ENCODE measurements at regions not wholly inside any gene's neighbourhood (a gene's known extent, or its start where the extent isn't known, plus 50 kb on each side); places are given as distances from the start of the nearest gene placed in this dataset.
"Not testable (repeated sequence)": the region's sequence is repeated elsewhere in the genome, so short reads cannot be mapped to it uniquely, and the experiment has no call there.

DNA sequence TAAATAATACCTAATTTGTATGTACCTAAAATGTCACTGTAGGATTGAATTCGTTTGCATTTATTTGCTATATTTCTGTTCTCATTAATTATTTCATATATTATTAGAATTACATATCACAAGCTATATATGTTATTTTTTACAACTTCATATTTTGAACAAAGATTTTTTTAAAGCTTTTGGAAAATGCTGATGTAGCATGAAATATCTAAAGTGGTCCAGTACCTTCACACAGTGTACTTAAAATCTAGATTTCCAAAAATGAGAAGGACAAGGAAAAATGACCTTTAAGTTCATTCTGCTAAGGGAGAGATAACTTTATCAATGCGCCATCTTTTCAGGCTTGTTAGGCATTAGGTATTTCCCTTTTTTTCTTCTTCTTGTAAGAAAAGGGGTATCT, 71.8 kb downstream of the LARP7 start:
- intact Hi-C loops (cut with micrococcal nuclease), result no loop called here
- H3K9me3 Mint-ChIP-seq, result no peaks in the 10 kb centered on the region
- H3K4me3 Mint-ChIP-seq, result no peak overlapping the region
- peaks cover 49% of the 10 kb centered on the region for H3K27me3 Mint-ChIP-seq (ENCODE audit: insufficient read depth)
- no peak for DNase-seq (ENCODE audit: low spot score)
- H3K4me1 Mint-ChIP-seq (ENCODE audit: low read depth), result peaks cover 23% of the 10 kb centered on the region
- H3K27ac Mint-ChIP-seq, result no peak overlapping the region
- H3K36me3 Mint-ChIP-seq (ENCODE audit: low read depth), result peaks cover 3% of the 10 kb centered on the region

DNA sequence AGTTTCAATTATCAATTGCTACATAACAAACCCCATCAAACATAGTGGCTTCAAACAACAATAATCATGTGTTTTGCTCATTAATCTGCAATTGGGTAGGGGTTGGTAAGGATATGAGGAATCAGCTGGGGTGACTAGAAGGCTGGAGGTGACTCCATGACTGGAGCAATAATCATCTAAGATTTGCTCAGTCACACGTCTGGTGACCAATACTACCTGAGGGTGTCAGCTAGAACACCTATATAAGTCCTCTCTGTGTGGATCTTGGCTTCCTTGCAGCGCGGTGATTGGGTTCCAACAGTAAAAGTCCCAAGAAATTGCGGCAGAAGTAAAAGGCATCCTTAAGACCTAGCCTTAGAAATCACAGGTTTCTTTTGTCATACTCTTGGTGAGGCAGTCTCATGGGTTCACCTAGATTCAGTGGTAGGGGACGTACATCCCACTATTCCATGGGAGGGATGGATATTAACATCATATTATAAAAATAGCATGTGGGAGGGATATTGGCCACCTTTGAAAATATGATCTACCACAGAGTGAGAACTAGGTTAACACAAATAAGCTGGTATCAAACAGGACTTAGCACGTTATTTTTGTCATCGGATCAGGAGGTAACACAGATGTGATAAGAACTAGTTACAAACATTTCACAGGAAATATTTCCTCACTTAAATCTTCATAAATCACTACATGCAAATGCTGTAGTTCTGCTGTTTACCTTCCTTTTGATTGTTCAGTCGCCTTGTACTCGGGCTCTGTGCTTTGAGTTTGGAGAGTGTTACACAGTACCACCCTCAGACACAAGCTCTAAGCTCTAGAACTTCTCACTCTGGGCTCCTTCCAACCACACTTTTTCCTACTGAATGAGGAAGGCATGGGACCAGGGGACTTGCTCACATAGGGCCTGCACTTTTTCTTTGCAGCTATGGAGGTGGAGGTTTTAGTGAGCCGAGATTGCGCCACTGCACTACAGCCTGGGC, 78.3 kb downstream of the LARP7 start:
- intact Hi-C loops (cut with micrococcal nuclease), result no loop called here
- no peak for DNase-seq (ENCODE audit: low spot score)

DNA sequence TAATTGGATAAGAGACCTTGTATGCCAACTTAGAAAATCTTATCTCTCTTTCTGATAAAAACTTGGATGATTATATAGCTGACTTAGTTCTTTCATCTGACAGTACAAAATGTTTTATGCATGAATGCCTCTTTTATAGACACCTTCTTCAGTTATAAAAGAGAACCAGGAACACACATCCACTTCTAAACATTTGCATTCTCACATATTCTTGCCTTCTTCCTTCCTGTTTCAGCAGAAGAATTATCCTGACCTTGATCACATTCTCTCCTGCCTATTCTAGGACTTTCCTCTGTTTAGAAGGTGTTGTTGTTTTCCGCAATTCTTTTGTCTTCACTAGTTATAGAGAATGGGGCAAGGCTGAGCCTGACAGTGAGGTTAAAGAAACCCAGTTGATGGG, 80.9 kb downstream of the LARP7 start:
- no peaks in the 10 kb centered on the region for H3K4me1 Mint-ChIP-seq (ENCODE audit: low read depth)
- no peaks in the 10 kb centered on the region for H3K9me3 Mint-ChIP-seq
- no peaks in the 10 kb centered on the region for H3K36me3 Mint-ChIP-seq (ENCODE audit: low read depth)
- H3K4me3 Mint-ChIP-seq, result no peak overlapping the region
- intact Hi-C loops (cut with micrococcal nuclease), result no loop called here
- H3K27me3 Mint-ChIP-seq (ENCODE audit: insufficient read depth), result peaks cover 21% of the 10 kb centered on the region
- DNase-seq (ENCODE audit: low spot score), result no peak
- H3K27ac Mint-ChIP-seq, result no peak overlapping the region

More for the DNA sequence above, 78.3 kb downstream of the LARP7 start:
- Mint-ChIP-seq H3K4me3 (no peak overlapping the region), H3K9me3 (no peaks in the 10 kb centered on the region), H3K36me3 (ENCODE audit: low read depth) (no peaks in the 10 kb centered on the region), H3K27ac (no peak overlapping the region), H3K4me1 (ENCODE audit: low read depth) (no peaks in the 10 kb centered on the region), H3K27me3 (ENCODE audit: insufficient read depth) (peaks cover 15% of the 10 kb centered on the region)

DNA sequence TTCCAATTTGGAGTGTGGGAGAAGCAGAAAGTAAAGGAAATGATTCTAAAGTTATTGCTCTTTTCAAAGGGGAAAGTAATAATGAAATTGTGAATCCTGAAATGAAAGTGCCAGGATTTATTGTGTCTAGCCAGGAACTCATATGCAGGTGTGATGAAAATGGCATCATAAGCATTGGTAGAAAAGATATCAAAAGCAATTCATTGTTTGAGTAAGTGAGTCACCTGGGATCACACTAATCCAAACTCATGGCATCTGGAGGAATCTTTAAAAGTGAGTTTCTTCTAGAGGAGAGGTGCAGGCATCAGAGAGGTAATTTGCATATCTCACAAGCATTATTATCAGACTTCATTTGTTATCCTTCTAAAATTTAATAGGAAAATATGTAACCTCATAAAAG, 84.7 kb downstream of the LARP7 start:
- no peak for DNase-seq (ENCODE audit: low spot score)
- no peaks in the 10 kb centered on the region for H3K36me3 Mint-ChIP-seq (ENCODE audit: low read depth)
- no peaks in the 10 kb centered on the region for H3K4me1 Mint-ChIP-seq (ENCODE audit: low read depth)
- H3K27me3 Mint-ChIP-seq (ENCODE audit: insufficient read depth), result peaks cover 15% of the 10 kb centered on the region
- H3K4me3 Mint-ChIP-seq, result no peak overlapping the region
- H3K9me3 Mint-ChIP-seq, result no peaks in the 10 kb centered on the region
- intact Hi-C loops (cut with micrococcal nuclease), result no loop called here
- no peak overlapping the region for H3K27ac Mint-ChIP-seq

DNA sequence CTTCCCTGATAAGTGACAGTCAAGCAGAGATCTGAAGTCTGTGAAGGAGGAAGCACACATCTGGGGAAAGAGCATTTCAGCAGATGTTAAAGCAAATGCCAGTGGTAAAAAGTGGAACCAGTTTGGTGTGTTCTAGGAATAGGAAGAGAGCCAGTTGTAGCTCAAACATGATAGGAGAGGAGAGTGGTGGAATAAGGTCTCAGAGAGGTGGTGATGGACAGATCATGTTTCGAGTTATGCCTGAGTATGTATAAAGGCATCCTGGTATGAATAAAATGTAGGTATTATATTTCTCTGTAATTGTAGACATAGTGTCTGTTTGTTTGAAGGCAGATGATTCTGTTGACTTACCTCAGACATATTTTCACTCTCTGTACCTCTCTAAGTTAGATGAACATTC, 89.1 kb downstream of the LARP7 start:
- H3K4me3 Mint-ChIP-seq, result no peak overlapping the region
- H3K4me1 Mint-ChIP-seq (ENCODE audit: low read depth), result no peaks in the 10 kb centered on the region
- H3K9me3 Mint-ChIP-seq, result no peaks in the 10 kb centered on the region
- intact Hi-C loops (cut with micrococcal nuclease), result no loop called here
- H3K36me3 Mint-ChIP-seq (ENCODE audit: low read depth), result peaks cover 1% of the 10 kb centered on the region
- H3K27me3 Mint-ChIP-seq (ENCODE audit: insufficient read depth), result peaks cover 3% of the 10 kb centered on the region
- H3K27ac Mint-ChIP-seq, result no peak overlapping the region
- no peak for DNase-seq (ENCODE audit: low spot score)

DNA sequence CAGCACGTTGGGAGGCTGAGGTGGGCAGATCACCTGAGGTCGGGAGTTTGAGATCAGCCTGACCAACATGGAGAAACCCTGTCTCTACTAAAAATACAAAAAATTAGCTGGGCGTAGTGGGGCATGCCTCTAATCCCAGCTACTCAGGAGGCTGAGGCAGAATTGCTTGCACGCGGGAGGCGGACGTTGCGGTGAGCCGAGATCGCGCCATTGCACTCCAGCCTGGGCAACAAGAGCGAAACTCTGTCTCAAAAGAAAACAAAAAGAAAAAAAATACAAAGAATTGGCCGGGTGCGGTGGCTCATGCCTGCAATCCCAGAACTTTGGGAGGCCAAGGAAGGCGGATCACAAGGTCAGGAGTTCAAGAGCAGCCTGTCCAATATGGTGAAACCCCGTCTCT, 90.8 kb downstream of the LARP7 start:
- H3K36me3 Mint-ChIP-seq (ENCODE audit: low read depth); H3K9me3 Mint-ChIP-seq; H3K4me1 Mint-ChIP-seq (ENCODE audit: low read depth); DNase-seq (ENCODE audit: low spot score); H3K4me3 Mint-ChIP-seq; intact Hi-C loops (cut with micrococcal nuclease); H3K27me3 Mint-ChIP-seq (ENCODE audit: insufficient read depth); H3K27ac Mint-ChIP-seq: not testable (repeated sequence)

DNA sequence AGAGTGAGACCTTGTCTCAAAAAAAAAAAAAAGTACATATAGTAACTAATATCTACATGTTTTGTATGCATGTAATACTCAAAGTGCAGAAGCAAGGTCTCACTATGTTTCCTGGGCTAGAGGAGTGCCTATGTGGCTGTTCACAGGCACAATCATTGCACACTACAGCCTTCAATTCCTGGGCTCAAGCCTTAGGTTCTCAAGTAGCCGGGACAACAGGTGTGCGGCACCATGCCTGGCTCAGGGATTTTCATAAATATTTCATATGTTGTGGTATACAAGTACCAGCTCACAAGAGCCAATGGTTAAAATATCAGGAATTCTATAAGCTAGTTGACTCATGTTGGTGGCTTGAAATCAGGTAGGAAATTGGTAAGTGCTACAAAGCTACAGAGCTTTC, 94.8 kb downstream of the LARP7 start:
- Mint-ChIP-seq H3K4me3 (no peak overlapping the region), H3K27ac (no peak overlapping the region), H3K4me1 (ENCODE audit: low read depth) (peaks cover 13% of the 10 kb centered on the region), H3K9me3 (no peaks in the 10 kb centered on the region), H3K36me3 (ENCODE audit: low read depth) (peaks cover 1% of the 10 kb centered on the region), H3K27me3 (ENCODE audit: insufficient read depth) (no peaks in the 10 kb centered on the region)
- DNase-seq (ENCODE audit: low spot score), result no peak
- intact Hi-C loops (cut with micrococcal nuclease), result no loop called here

DNA sequence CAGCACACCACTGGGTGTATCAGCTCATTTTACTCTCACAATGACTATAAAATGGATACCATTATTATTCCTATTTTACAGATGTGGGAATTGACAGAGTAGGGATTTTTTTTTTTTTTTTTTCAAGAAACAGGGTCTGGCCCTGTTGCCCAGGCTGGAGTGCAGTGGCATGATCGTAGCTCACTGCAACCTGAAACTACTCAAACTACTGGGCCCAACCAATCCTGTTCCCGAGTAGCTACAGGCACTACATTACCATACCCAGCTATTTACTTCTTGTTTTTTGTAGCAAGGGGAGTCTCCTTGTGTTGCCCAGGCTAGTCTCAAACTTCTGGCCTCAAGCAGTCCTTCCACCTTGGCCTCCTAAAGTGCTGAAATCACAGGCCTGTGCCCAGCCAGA, 95.2 kb downstream of the LARP7 start:
- DNase-seq (ENCODE audit: low spot score), result no peak
- H3K4me1 Mint-ChIP-seq (ENCODE audit: low read depth), result peaks cover 18% of the 10 kb centered on the region
- no peaks in the 10 kb centered on the region for H3K9me3 Mint-ChIP-seq
- no peak overlapping the region for H3K27ac Mint-ChIP-seq
- intact Hi-C loops (cut with micrococcal nuclease), result no loop called here
- peaks cover 1% of the 10 kb centered on the region for H3K36me3 Mint-ChIP-seq (ENCODE audit: low read depth)
- no peak overlapping the region for H3K4me3 Mint-ChIP-seq
- H3K27me3 Mint-ChIP-seq (ENCODE audit: insufficient read depth), result no peaks in the 10 kb centered on the region

DNA sequence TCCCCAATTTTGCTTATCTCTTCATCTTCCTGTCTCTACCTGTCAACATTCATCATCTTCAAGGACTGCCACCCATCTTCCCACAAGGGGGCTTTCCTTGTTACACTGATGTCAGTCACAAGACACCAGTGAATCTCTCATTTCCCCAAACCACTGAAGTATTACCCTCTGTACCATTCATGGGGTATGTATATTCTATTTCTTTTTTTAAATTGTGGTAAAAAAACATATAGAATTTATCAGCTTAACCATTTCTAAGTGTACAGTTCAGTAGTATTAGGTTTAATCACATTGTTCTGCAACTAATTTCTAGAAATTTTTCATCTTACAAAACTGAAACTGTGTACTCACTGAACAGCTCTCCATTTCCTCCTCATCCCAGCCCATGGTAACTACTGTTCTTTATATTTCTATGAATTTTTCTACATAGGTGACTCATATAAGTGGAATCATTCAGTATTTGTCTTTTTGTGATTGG, 98.6 kb downstream of the LARP7 start:
- peaks cover 23% of the 10 kb centered on the region for H3K4me1 Mint-ChIP-seq (ENCODE audit: low read depth)
- no peak for DNase-seq (ENCODE audit: low spot score)
- H3K27me3 Mint-ChIP-seq (ENCODE audit: insufficient read depth), result no peaks in the 10 kb centered on the region
- H3K36me3 Mint-ChIP-seq (ENCODE audit: low read depth), result no peaks in the 10 kb centered on the region
- intact Hi-C loops (cut with micrococcal nuclease), result loop anchor here (1.0 to 5.0 kb wide), 3 partner anchors 29 to 448 kb away; partner anchors contain the start of genes LARP7 and TIFA
- peak overlapping the region; percentile 34 for H3K27ac Mint-ChIP-seq
- H3K4me3 Mint-ChIP-seq, result no peak overlapping the region
- H3K9me3 Mint-ChIP-seq, result no peaks in the 10 kb centered on the region

DNA sequence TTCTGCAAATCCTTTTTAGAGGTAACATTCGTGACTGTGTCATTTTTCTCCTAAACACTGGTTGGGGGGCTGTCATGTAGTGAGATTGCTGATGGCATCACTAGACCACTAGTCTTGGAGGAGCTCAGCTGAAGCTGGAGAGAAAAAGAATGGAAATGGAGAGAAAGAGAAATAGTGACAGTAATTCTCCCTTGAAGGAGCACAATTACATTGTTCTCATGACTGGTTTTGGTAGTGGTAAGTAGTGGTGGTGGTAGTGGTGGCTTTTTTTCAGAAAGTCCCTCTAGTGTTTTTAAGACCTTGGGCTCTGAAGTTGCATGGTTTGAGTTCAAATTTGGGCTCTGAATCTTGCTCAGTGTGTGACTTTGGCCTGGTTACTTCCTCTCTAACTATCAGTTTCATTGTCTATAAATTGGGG, 99.8 kb downstream of the LARP7 start:
- no peak for DNase-seq (ENCODE audit: low spot score)
- H3K27ac Mint-ChIP-seq, result peak overlapping the region; percentile 79
- intact Hi-C loops (cut with micrococcal nuclease), result loop anchor here (5.0 kb wide), 1 partner anchor 449 kb away; the partner anchor contains the start of gene TIFA
- H3K27me3 Mint-ChIP-seq (ENCODE audit: insufficient read depth), result no peaks in the 10 kb centered on the region
- H3K4me3 Mint-ChIP-seq, result no peak overlapping the region
- H3K9me3 Mint-ChIP-seq, result no peaks in the 10 kb centered on the region
- H3K36me3 Mint-ChIP-seq (ENCODE audit: low read depth), result no peaks in the 10 kb centered on the region
- H3K4me1 Mint-ChIP-seq (ENCODE audit: low read depth), result peaks cover 23% of the 10 kb centered on the region

DNA sequence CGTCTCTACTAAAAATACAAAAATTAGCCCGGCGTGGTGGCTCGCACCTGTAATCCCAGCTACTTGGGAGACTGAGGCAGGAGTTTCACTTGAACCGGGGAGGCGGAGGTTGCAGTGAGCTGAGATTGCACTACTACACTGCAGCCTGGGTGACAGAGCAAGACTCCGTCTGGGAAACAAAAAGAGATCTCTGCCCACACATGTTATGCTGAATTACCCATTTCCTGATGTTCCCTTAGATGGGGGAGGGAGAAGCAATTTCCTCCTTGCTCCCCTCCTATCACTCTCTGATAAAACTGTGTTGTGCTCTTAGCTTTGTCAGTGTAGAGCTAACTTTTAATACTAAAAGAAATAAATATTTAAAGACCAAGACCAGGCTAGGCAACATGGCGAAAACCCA, 102.5 kb downstream of the LARP7 start:
- H3K36me3 Mint-ChIP-seq (ENCODE audit: low read depth), result no peaks in the 10 kb centered on the region
- H3K9me3 Mint-ChIP-seq, result no peaks in the 10 kb centered on the region
- peaks cover 23% of the 10 kb centered on the region for H3K4me1 Mint-ChIP-seq (ENCODE audit: low read depth)
- H3K27me3 Mint-ChIP-seq (ENCODE audit: insufficient read depth), result peaks cover 2% of the 10 kb centered on the region
- intact Hi-C loops (cut with micrococcal nuclease), result loop anchor here (5.0 kb wide), 1 partner anchor 452 kb away; the partner anchor contains the start of gene TIFA
- no peak for DNase-seq (ENCODE audit: low spot score)
- H3K4me3 Mint-ChIP-seq, result no peak overlapping the region
- H3K27ac Mint-ChIP-seq, result no peak overlapping the region

DNA sequence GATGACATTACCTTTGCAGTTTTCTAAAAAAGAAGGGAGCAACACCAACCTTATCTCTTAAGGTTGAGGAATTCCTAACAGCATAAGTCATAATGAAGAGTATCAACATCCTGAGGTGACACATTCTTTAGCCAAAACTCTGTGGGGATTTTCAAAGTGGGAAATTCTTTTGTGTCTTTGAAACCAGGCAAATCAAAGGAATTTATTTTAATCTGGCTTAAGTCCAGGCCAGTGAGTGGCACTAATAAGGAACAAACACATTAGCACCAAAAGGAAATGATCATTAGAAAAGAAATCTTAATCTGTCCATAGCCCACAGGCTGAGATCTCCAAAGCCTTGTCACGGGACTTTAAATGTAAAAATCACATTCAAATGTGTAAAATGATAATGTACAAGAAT, 110.1 kb downstream of the LARP7 start:
- intact Hi-C loops (cut with micrococcal nuclease), result no loop called here
- peaks cover 9% of the 10 kb centered on the region for H3K27me3 Mint-ChIP-seq (ENCODE audit: insufficient read depth)
- no peak overlapping the region for H3K4me3 Mint-ChIP-seq
- H3K36me3 Mint-ChIP-seq (ENCODE audit: low read depth), result no peaks in the 10 kb centered on the region
- no peak overlapping the region for H3K27ac Mint-ChIP-seq
- no peak for DNase-seq (ENCODE audit: low spot score)
- no peaks in the 10 kb centered on the region for H3K9me3 Mint-ChIP-seq
- no peaks in the 10 kb centered on the region for H3K4me1 Mint-ChIP-seq (ENCODE audit: low read depth)

DNA sequence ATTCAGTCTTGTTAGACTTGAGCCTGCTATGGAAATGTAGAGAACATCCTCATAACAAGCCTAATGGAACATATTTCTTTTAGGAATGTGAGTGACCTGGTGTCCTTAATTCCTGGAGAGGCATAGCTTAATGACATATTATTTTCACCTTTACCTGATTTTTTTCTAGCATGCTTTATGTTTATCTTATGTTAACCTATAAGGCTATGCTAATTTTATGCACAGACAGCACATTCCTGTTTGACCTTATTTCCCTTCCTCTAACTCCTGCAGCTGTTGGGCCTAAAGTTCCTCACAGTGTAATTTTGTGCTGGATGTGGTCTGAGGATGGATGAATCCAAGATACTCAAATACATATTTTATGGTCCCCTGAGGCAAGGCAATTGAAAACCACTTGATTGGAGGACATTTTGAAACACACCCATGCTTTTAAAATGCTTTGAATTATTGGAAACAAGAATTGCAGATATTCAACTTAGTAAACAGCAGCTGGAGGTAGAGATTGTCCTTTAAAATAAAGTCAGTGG, 111.5 kb downstream of the LARP7 start:
- no peak overlapping the region for H3K27ac Mint-ChIP-seq
- intact Hi-C loops (cut with micrococcal nuclease), result no loop called here
- DNase-seq (ENCODE audit: low spot score), result no peak
- peaks cover 13% of the 10 kb centered on the region for H3K27me3 Mint-ChIP-seq (ENCODE audit: insufficient read depth)
- no peak overlapping the region for H3K4me3 Mint-ChIP-seq
- H3K9me3 Mint-ChIP-seq, result no peaks in the 10 kb centered on the region
- no peaks in the 10 kb centered on the region for H3K4me1 Mint-ChIP-seq (ENCODE audit: low read depth)
- H3K36me3 Mint-ChIP-seq (ENCODE audit: low read depth), result no peaks in the 10 kb centered on the region

All from activated T-helper 1 cell treated with anti-CD3 and anti-CD28 coated beads, Interleukin-12 subunit alpha, Interleukin-12 subunit beta, Interleukin-2, Interleukin-4 antibody, amounts not matched to agents 30 ng/mL and 10 ng/mL and 1 ng/mL, durations not matched to agents 14 hours and 24 hours and 36 hours (primary cell).